ENCODE measurements at regions not wholly inside any gene's neighbourhood (a gene's known extent, or its start where the extent isn't known, plus 50 kb on each side); places are given as distances from the start of the nearest gene placed in this dataset.

GRCh38 chr6:132887204-132887603 lies 72.8 kb downstream of the RPS12 start:
- no peaks in the 10 kb centered on the region for H3K36me3 ChIP-seq (ENCODE audit: low read depth, low read length)
- H3K27me3 ChIP-seq (ENCODE audit: low read length), result no peaks in the 10 kb centered on the region
- H3K4me2 ChIP-seq (ENCODE audit: low read length), result no peak overlapping the region
- H4K20me1 ChIP-seq (ENCODE audit: low read length), result no peaks in the 10 kb centered on the region
- ChIA-PET POLR2A (ENCODE audit: unreplicated experiment) (no interaction called here), CTCF (no interaction called here)
- H3K79me2 ChIP-seq (ENCODE audit: low read length), result no peaks in the 10 kb centered on the region
- TF ChIP-seq CTCF (conservative IDR thresholded peaks at IDR 0.05; ENCODE audit: low read depth, low read length) (no peak), EZH2 (IDR thresholded peaks at IDR 0.05; ENCODE audit: low read length, unreplicated experiment) (no peak), EZH2phosphoT487 (IDR thresholded peaks at IDR 0.05; ENCODE audit: borderline replicate concordance, low read length) (no peak)
- no peaks in the 10 kb centered on the region for H3K9me2 ChIP-seq (replicated peaks; ENCODE audit: low read length)
- H3K4me3 ChIP-seq (ENCODE audit: low read length), result no peak overlapping the region
- no peak overlapping the region for H2AFZ ChIP-seq (ENCODE audit: low read length)
- DNase-seq (no peak), ATAC-seq (no peak)
- H3K9me3 ChIP-seq (ENCODE audit: low read length), result no peaks in the 10 kb centered on the region
- no peak overlapping the region for H3K27ac ChIP-seq (ENCODE audit: low read length)
- no peak overlapping the region for H3K9ac ChIP-seq (ENCODE audit: low read length)
- BruUV-seq (replicated peaks), result no TSS peak
- no peaks in the 10 kb centered on the region for H3K4me1 ChIP-seq (ENCODE audit: insufficient read depth, low read length)
- H3F3A ChIP-seq (ENCODE audit: low read length, unreplicated experiment), result no peaks in the 10 kb centered on the region
- intact Hi-C loops (cut with micrococcal nuclease), result no loop called here

- H2AFZ ChIP-seq (ENCODE audit: low read length), result no peak overlapping the region
- H4K20me1 ChIP-seq (ENCODE audit: low read length), result no peaks in the 10 kb centered on the region
- H3K4me1 ChIP-seq (ENCODE audit: insufficient read depth, low read length), result no peaks in the 10 kb centered on the region
- H3K79me2 ChIP-seq (ENCODE audit: low read length), result no peaks in the 10 kb centered on the region
- ChIA-PET POLR2A (ENCODE audit: unreplicated experiment) (no interaction called here), CTCF (no interaction called here)
- no peak overlapping the region for H3K4me2 ChIP-seq (ENCODE audit: low read length)
- H3K9me2 ChIP-seq (replicated peaks; ENCODE audit: low read length), result no peaks in the 10 kb centered on the region
- H3K27me3 ChIP-seq (ENCODE audit: low read length), result no peaks in the 10 kb centered on the region
- ATAC-seq, result peak; percentile 61; the same call in 1 of the 2 replicates
- H3K9me3 ChIP-seq (ENCODE audit: low read length), result no peaks in the 10 kb centered on the region
- BruUV-seq (replicated peaks), result no TSS peak
- peak; percentile 11 for DNase-seq
- H3K4me3 ChIP-seq (ENCODE audit: low read length), result no peak overlapping the region
- intact Hi-C loops (cut with micrococcal nuclease), result no loop called here
- no peak overlapping the region for H3K9ac ChIP-seq (ENCODE audit: low read length)
- no peaks in the 10 kb centered on the region for H3F3A ChIP-seq (ENCODE audit: low read length, unreplicated experiment)
- H3K27ac ChIP-seq (ENCODE audit: low read length), result no peak overlapping the region
- no peak for TF ChIP-seq CTCF (conservative IDR thresholded peaks at IDR 0.05; ENCODE audit: low read depth, low read length)
- no peak for TF ChIP-seq EZH2 (IDR thresholded peaks at IDR 0.05; ENCODE audit: low read length, unreplicated experiment)
- TF ChIP-seq EZH2phosphoT487 (IDR thresholded peaks at IDR 0.05; ENCODE audit: borderline replicate concordance, low read length), result no peak
- H3K36me3 ChIP-seq (ENCODE audit: low read depth, low read length), result no peaks in the 10 kb centered on the region
These were observed 74.3 kb downstream of the RPS12 start for GRCh38 chr6:132888701-132889100.

GRCh38 chr6:132892929-132893771 lies 78.8 kb downstream of the RPS12 start:
- intact Hi-C loops (cut with micrococcal nuclease), result no loop called here
- DNase-seq (no peak), ATAC-seq (no peak)
- Histone ChIP-seq H3K9me2 (replicated peaks; ENCODE audit: low read length) (no peaks in the 10 kb centered on the region), H3K9ac (ENCODE audit: low read length) (no peak overlapping the region), H3K27ac (ENCODE audit: low read length) (no peak overlapping the region), H4K20me1 (ENCODE audit: low read length) (no peaks in the 10 kb centered on the region), H3K36me3 (ENCODE audit: low read depth, low read length) (no peaks in the 10 kb centered on the region), H3K4me3 (ENCODE audit: low read length) (no peak overlapping the region), H3K4me2 (ENCODE audit: low read length) (no peak overlapping the region), H3K79me2 (ENCODE audit: low read length) (no peaks in the 10 kb centered on the region), H3K9me3 (ENCODE audit: low read length) (no peaks in the 10 kb centered on the region), H3F3A (ENCODE audit: low read length, unreplicated experiment) (no peaks in the 10 kb centered on the region), H3K4me1 (ENCODE audit: insufficient read depth, low read length) (no peaks in the 10 kb centered on the region), H3K27me3 (ENCODE audit: low read length) (no peaks in the 10 kb centered on the region), H2AFZ (ENCODE audit: low read length) (no peak overlapping the region)
- TF ChIP-seq CTCF (conservative IDR thresholded peaks at IDR 0.05; ENCODE audit: low read depth, low read length), result no peak
- no peak for TF ChIP-seq EZH2 (IDR thresholded peaks at IDR 0.05; ENCODE audit: low read length, unreplicated experiment)
- no peak for TF ChIP-seq EZH2phosphoT487 (IDR thresholded peaks at IDR 0.05; ENCODE audit: borderline replicate concordance, low read length)
- CTCF ChIA-PET, result no interaction called here
- POLR2A ChIA-PET (ENCODE audit: unreplicated experiment), result no interaction called here
- BruUV-seq (replicated peaks), result no TSS peak
